ENCODE measurements at regions not wholly inside any gene's neighbourhood (a gene's known extent, or its start where the extent isn't known, plus 50 kb on each side); places are given as distances from the start of the nearest gene placed in this dataset.

DNA sequence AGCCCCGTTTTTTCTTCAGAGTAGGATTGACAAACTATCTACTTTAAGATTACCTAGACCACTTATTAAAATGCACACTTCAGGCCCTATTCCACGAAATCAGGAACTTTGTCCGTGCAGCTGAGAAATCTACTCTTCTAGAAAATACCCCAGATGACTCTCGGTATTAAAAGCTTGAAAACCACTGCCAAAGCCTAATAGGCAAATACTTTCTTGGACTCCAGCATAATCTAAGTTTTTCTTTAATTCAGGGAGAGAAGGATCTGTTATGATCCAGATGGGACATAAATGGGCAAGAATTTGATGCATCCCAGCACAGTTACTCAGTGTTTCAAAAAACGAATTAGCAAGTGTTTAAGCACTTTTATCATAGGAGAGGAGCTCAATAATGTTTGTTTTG is 94.5 kb downstream of the TMX1 start:
- TF ChIP-seq, protein P1, sequence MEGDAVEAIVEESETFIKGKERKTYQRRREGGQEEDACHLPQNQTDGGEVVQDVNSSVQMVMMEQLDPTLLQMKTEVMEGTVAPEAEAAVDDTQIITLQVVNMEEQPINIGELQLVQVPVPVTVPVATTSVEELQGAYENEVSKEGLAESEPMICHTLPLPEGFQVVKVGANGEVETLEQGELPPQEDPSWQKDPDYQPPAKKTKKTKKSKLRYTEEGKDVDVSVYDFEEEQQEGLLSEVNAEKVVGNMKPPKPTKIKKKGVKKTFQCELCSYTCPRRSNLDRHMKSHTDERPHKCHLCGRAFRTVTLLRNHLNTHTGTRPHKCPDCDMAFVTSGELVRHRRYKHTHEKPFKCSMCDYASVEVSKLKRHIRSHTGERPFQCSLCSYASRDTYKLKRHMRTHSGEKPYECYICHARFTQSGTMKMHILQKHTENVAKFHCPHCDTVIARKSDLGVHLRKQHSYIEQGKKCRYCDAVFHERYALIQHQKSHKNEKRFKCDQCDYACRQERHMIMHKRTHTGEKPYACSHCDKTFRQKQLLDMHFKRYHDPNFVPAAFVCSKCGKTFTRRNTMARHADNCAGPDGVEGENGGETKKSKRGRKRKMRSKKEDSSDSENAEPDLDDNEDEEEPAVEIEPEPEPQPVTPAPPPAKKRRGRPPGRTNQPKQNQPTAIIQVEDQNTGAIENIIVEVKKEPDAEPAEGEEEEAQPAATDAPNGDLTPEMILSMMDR (IDR thresholded peaks at IDR 0.05), result no peak
- no peak for TF ChIP-seq POLR2AphosphoS5 (IDR thresholded peaks at IDR 0.05)

Data from esophagus muscularis mucosa (tissue), 3 donors.